Epithelial cell of esophagus (primary cell): ENCODE measurements at regions not wholly inside any gene's neighbourhood (a gene's known extent, or its start where the extent isn't known, plus 50 kb on each side); places are given as distances from the start of the nearest gene placed in this dataset.

Source experiments
- DNase-seq: peaks from one replicate; pipeline ENCODE4 v3.0.0; 2010; ENCODE audit warnings: low read depth
- H3K4me3 ChIP-seq: 2 replicates; pipeline ENCODE4 v1.5.1; 2011; ENCODE audit warnings: mild to moderate bottlenecking, low read length, control low read depth
- CTCF ChIP-seq: IDR thresholded peaks from 2 replicates; pipeline ENCODE4 v1.5.1; 2011; ENCODE audit warnings: low read depth, mild to moderate bottlenecking, low read length, control low read depth, inconsistent platforms; ENCODE audit not compliant: insufficient read depth; ENCODE audit errors: missing control alignments

- no peak for TF ChIP-seq CTCF
- no peak overlapping the region for H3K4me3 ChIP-seq
These were observed 94.8 kb upstream of the TENM4 start for GRCh38 chr11:79535606-79536005.

GRCh38 chr11:79525257-79525656 lies 84.4 kb upstream of the TENM4 start:
- DNase-seq = no peak
- no peak overlapping the region for H3K4me3 ChIP-seq
- no peak for TF ChIP-seq CTCF

More at GRCh38 chr11:79535606-79536005, 94.8 kb upstream of the TENM4 start:
- DNase-seq = no peak

GRCh38 chr11:79522626-79523025 lies 81.8 kb upstream of the TENM4 start:
- no peak for DNase-seq
- no peak overlapping the region for H3K4me3 ChIP-seq
- TF ChIP-seq CTCF = no peak

GRCh38 chr11:79520086-79520485 lies 79.3 kb upstream of the TENM4 start:
- peak; percentile 66 for DNase-seq
- TF ChIP-seq CTCF = no peak
- no peak overlapping the region for H3K4me3 ChIP-seq

GRCh38 chr11:79515781-79516180 lies 75.0 kb upstream of the TENM4 start:
- no peak overlapping the region for H3K4me3 ChIP-seq
- TF ChIP-seq CTCF = no peak
- no peak for DNase-seq

GRCh38 chr11:79514695-79515094 lies 73.9 kb upstream of the TENM4 start:
- H3K4me3 ChIP-seq = no peak overlapping the region
- DNase-seq = no peak
- TF ChIP-seq CTCF = no peak

- no peak for TF ChIP-seq CTCF
- no peak overlapping the region for H3K4me3 ChIP-seq
- no peak for DNase-seq
These were observed 73.5 kb upstream of the TENM4 start for GRCh38 chr11:79514290-79514689.
